GM19397 (cell line): ENCODE measurements at regions not wholly inside any gene's neighbourhood (a gene's known extent, or its start where the extent isn't known, plus 50 kb on each side); places are given as distances from the start of the nearest gene placed in this dataset.
"Not testable (repeated sequence)": the region's sequence is repeated elsewhere in the genome, so short reads cannot be mapped to it uniquely, and the experiment has no call there.

Experiments
- ATAC-seq: cut with Tn5 transposase; IDR thresholded peaks from one replicate; pipeline ENCODE4 v1.9.1; 2021; ENCODE audit warnings: mild to moderate bottlenecking, moderate library complexity; ENCODE audit not compliant: unreplicated experiment

GRCh38 chr13:80888390-80888789 is 547.5 kb upstream of the SPRY2 start:
- no peak for ATAC-seq

- no peak for ATAC-seq
Measured at GRCh38 chr13:80884056-80884785, 543.3 kb upstream of the SPRY2 start.

GRCh38 chr13:80883545-80883944 is 542.6 kb upstream of the SPRY2 start:
- ATAC-seq: no peak

GRCh38 chr13:80881942-80882445 is 541.1 kb upstream of the SPRY2 start:
- no peak for ATAC-seq

- ATAC-seq: no peak
Measured at GRCh38 chr13:80881495-80881894, 540.6 kb upstream of the SPRY2 start.

- ATAC-seq: no peak
Measured at GRCh38 chr13:80881034-80881433, 540.1 kb upstream of the SPRY2 start.

GRCh38 chr13:80877944-80878241 is 537.0 kb upstream of the SPRY2 start:
- ATAC-seq: no peak

- ATAC-seq: no peak
Measured at GRCh38 chr13:80877209-80877943, 536.5 kb upstream of the SPRY2 start.

GRCh38 chr13:80873589-80873988 is 532.7 kb upstream of the SPRY2 start:
- no peak for ATAC-seq

GRCh38 chr13:80871971-80872370 is 531.0 kb upstream of the SPRY2 start:
- ATAC-seq: not testable (repeated sequence)

- ATAC-seq: no peak
Measured at GRCh38 chr13:80871481-80871880, 530.6 kb upstream of the SPRY2 start.

- no peak for ATAC-seq
Measured at GRCh38 chr13:80870186-80870585, 529.3 kb upstream of the SPRY2 start.

GRCh38 chr13:80866921-80867320 is 526.0 kb upstream of the SPRY2 start:
- ATAC-seq: no peak

GRCh38 chr13:80865329-80865728 is 524.4 kb upstream of the SPRY2 start:
- no peak for ATAC-seq

GRCh38 chr13:80862456-80862855 is 521.5 kb upstream of the SPRY2 start:
- ATAC-seq: no peak

GRCh38 chr13:80860845-80861244 is 519.9 kb upstream of the SPRY2 start:
- no peak for ATAC-seq

GRCh38 chr13:80858131-80858530 is 517.2 kb upstream of the SPRY2 start:
- ATAC-seq: no peak

GRCh38 chr13:80857321-80857720 is 516.4 kb upstream of the SPRY2 start:
- no peak for ATAC-seq

GRCh38 chr13:80850771-80851170 is 509.8 kb upstream of the SPRY2 start:
- ATAC-seq: no peak

- ATAC-seq: no peak
Measured at GRCh38 chr13:80844164-80844563, 503.2 kb upstream of the SPRY2 start.

- ATAC-seq: no peak
Measured at GRCh38 chr13:80841414-80841813, 500.5 kb upstream of the SPRY2 start.

GRCh38 chr13:80840316-80840976 is 499.5 kb upstream of the SPRY2 start:
- ATAC-seq: no peak
